ACC112 (cell line): ENCODE measurements at regions not wholly inside any gene's neighbourhood (a gene's known extent, or its start where the extent isn't known, plus 50 kb on each side); places are given as distances from the start of the nearest gene placed in this dataset.

ENCODE experiments used
- H2AFZ ChIP-seq: fragments of 200-600 bp; sonication (generic); one replicate; pipeline ENCODE4 v1.6.0; 2017; ENCODE audit warnings: antibody characterized with exemption, low read length; ENCODE audit not compliant: unreplicated experiment
- H3K27ac ChIP-seq: fragments of 200-600 bp; sonication (generic); 2 replicates; pipeline ENCODE4 v1.5.1; 2014; ENCODE audit warnings: low read depth, mild to moderate bottlenecking, antibody characterized with exemption, low read length, moderate library complexity
- H3K27me3 ChIP-seq: fragments of 200-600 bp; sonication (generic); 2 replicates; pipeline ENCODE4 v1.6.1; 2014; ENCODE audit warnings: mild to moderate bottlenecking, antibody characterized with exemption, low read length, moderate library complexity, mixed read lengths; ENCODE audit not compliant: insufficient read depth
- H3K36me3 ChIP-seq: fragments of 200-600 bp; sonication (generic); 2 replicates; pipeline ENCODE4 v1.6.1; 2016; ENCODE audit warnings: mild to moderate bottlenecking, antibody characterized with exemption, low read length, moderate library complexity, mixed read lengths; ENCODE audit not compliant: insufficient read depth
- H3K4me1 ChIP-seq: fragments of 200-600 bp; sonication (generic); one replicate; pipeline ENCODE4 v1.6.1; 2016; ENCODE audit warnings: low read length, mixed read lengths; ENCODE audit not compliant: insufficient read depth, unreplicated experiment, control insufficient read depth
- H3K4me3 ChIP-seq: fragments of 200-600 bp; sonication (generic); 2 replicates; pipeline ENCODE4 v1.5.1; 2014; ENCODE audit warnings: mild to moderate bottlenecking, low read depth, low read length
- H3K79me2 ChIP-seq: fragments of 200-600 bp; sonication (generic); one replicate; pipeline ENCODE4 v1.6.0; 2016; ENCODE audit warnings: low read length; ENCODE audit not compliant: control insufficient read depth, unreplicated experiment, insufficient read depth

DNA sequence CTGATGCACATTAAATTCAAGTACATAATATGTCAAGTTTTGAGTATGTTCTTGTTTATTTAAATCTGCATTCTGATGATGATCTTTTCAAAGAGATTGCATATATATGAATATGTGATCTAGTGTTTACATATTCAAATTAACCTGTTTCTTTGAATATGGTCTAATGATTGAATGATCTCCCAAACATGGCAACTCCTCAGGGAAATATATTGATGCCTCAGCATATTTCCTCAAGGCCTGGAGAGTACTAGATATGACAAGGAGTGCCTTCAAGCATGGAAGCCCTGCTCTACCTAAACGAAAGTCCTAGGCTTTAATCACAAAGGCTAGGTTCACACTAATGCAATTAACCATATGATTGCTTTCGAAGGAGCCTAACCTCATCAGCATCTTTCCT lies 532.8 kb downstream of the ZIC1 start:
- no peaks in the 10 kb centered on the region for H3K27me3 ChIP-seq
- no peak overlapping the region for H3K4me3 ChIP-seq
- H3K79me2 ChIP-seq, result no peaks in the 10 kb centered on the region
- peak overlapping the region; percentile 99; the same call in 1 of the 2 replicates for H3K27ac ChIP-seq
- H3K4me1 ChIP-seq, result peaks cover 37% of the 10 kb centered on the region
- no peak overlapping the region for H2AFZ ChIP-seq
- H3K36me3 ChIP-seq, result no peaks in the 10 kb centered on the region

DNA sequence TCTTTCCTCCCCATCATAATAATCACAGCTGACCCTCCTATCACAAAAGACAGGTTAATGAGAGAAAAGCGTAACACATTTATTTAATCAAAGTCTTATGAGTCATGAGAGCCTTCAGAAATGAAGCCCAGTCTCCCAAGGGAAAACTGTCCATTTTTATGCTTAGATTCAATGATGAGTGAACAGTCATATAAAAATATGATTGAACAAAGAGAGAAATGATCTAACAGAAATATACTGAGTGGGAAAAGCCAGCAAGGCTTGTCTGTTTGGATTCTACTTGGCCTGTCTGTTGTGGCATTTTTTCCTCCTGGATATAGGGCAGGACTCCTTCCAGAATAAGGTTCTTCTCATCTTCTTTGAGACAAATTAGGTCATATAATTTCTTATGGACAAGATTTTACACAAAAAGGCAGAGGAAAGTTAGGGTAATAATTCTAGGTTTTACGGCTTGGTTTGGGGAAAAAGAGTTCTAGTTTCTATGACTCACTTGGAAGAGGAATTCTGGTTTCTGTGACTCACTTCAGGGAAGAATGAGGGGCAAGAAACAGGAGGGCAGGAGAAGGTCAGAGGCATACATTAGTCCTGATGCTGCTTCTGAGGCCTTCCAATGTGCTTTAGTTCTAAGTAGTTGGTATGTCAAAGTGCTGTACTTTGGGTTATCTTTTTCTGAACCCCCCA lies 534.2 kb downstream of the ZIC1 start:
- Histone ChIP-seq H3K4me1 (peaks cover 38% of the 10 kb centered on the region), H3K27ac (peak overlapping the region; percentile 99), H3K4me3 (peak overlapping the region; percentile 63; the same call in 1 of the 2 replicates), H2AFZ (peak overlapping the region; percentile 82), H3K27me3 (no peaks in the 10 kb centered on the region), H3K79me2 (no peaks in the 10 kb centered on the region), H3K36me3 (no peaks in the 10 kb centered on the region)

DNA sequence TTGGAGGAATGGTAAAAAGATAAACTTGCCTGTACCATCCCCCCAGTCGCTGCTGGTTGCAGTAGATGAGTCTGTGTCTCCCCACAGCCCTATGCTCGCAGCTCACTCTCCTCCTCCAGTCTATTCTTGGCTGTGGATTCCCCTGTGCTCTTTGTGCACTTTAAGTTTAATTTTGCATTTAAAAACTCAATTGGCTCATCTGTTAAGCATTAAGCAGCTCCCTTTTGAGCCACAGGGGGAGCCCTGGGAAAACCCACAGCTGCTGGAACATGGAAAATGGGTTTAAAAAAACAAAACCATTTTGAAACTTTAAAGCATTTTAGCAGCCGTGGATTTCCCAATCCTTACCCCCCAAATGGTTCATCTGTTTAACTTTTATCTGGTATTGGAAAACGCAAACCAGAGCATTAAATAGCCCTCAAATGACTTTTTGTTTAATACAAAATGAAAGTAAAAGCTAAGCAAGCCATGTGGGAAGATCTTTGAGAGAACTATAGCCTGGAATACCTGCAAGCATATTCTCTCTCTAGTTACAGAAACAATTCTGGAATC lies 536.9 kb downstream of the ZIC1 start:
- H2AFZ ChIP-seq, result peak overlapping the region; percentile 94
- H3K79me2 ChIP-seq, result no peaks in the 10 kb centered on the region
- H3K27me3 ChIP-seq, result no peaks in the 10 kb centered on the region
- H3K27ac ChIP-seq, result peak overlapping the region; percentile 75
- peaks cover 38% of the 10 kb centered on the region for H3K4me1 ChIP-seq
- peak overlapping the region; percentile 68 for H3K4me3 ChIP-seq
- no peaks in the 10 kb centered on the region for H3K36me3 ChIP-seq

DNA sequence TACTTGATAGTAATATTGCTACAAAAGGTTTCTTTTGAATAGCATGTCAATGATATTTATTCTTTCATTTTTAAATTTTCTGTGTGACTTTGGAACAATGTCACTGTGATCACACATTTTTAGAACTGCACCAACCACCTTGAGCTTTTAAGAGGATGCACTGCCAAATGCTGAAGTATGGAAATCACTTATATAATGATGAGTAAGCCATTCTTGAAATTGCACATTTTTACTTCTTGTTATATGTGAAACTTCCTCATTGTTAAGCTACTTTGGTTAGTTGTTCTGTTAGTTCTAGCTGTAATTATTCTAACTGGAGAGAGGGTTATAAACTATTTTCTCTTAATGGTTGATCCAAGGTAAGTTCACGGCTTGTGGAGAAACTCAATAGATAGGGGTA lies 547.5 kb downstream of the ZIC1 start:
- Histone ChIP-seq H3K4me3 (no peak overlapping the region), H3K79me2 (no peaks in the 10 kb centered on the region), H3K27me3 (no peaks in the 10 kb centered on the region), H3K36me3 (no peaks in the 10 kb centered on the region), H2AFZ (no peak overlapping the region), H3K4me1 (no peaks in the 10 kb centered on the region), H3K27ac (no peak overlapping the region)

DNA sequence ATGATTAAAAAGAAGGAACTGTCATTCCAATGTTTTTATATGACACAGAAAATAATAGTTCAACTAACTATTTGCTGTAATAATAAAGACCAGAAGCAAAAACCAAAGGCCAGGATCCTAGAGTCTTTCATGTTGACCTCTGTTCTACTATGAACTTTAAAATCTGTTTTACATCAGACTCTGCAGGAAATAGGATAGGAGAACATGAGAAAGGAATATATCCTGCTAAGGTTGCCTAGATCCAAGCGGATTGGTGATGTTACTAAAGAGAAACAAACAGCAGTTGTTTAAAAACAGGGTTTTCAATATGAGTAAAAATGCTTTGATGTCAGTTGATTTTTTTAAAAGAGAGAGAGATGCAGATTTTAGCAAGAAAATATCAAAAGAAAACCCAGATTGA lies 549.6 kb downstream of the ZIC1 start:
- no peak overlapping the region for H2AFZ ChIP-seq
- no peaks in the 10 kb centered on the region for H3K27me3 ChIP-seq
- H3K4me3 ChIP-seq, result no peak overlapping the region
- no peaks in the 10 kb centered on the region for H3K79me2 ChIP-seq
- no peaks in the 10 kb centered on the region for H3K36me3 ChIP-seq
- no peaks in the 10 kb centered on the region for H3K4me1 ChIP-seq
- H3K27ac ChIP-seq, result no peak overlapping the region

DNA sequence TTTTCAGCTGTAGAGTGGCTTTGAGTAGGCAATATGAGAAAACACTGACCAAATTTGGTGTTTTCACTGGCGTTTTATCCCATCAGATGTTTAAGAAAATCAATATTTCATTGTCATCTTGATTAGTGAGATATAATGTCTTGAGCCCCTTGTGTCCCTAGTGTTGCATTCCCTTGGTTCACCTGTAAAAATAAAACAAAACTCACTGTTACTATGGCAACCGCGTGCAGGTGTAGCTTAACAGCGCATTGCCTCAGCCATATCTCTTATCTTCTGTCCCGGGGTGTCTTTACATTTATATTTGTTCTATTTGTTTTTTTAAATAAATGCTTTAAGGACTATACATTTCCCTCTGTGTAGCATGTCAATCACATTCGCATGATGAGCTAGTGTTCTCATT lies 551.6 kb downstream of the ZIC1 start:
- no peak overlapping the region for H2AFZ ChIP-seq
- no peaks in the 10 kb centered on the region for H3K27me3 ChIP-seq
- no peak overlapping the region for H3K4me3 ChIP-seq
- H3K27ac ChIP-seq, result no peak overlapping the region
- H3K4me1 ChIP-seq, result no peaks in the 10 kb centered on the region
- no peaks in the 10 kb centered on the region for H3K79me2 ChIP-seq
- no peaks in the 10 kb centered on the region for H3K36me3 ChIP-seq

DNA sequence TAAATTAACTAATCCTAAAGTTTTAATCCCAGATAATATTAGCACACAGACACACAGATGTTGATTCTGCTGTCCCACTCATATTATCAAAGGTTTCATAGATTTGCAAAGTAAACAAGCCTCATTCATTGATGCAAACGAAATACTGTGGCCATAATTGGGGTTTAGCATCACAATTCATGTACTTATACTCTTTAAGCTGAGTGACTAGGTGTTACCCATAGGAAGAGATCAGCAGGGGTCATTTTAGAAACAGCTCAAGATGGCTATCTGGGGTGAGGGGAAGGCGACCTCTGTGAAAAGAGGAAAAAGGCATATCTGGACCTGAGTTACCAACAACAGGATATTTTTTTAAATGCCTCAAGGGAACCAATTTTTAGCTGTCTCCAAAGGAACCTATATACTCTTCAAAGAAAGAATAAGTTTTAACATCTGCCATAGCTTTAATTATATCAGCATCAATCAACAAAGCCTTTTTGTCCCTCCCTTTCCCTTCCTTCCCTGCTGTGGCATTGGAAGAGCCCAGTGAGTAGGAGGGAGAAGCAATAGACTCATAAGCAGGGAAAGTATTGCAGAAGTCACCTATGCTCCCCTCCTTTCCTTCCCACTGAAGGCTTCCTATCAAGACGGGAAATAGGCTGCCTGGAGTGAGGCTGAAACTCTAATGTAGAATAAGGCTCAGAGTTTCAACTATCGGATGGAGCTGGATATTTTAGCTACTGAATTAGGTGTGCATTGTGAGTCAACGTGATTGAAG lies 553.4 kb downstream of the ZIC1 start:
- no peaks in the 10 kb centered on the region for H3K27me3 ChIP-seq
- H3K36me3 ChIP-seq, result no peaks in the 10 kb centered on the region
- no peaks in the 10 kb centered on the region for H3K79me2 ChIP-seq
- H3K4me3 ChIP-seq, result no peak overlapping the region
- H2AFZ ChIP-seq, result no peak overlapping the region
- H3K27ac ChIP-seq, result no peak overlapping the region
- no peaks in the 10 kb centered on the region for H3K4me1 ChIP-seq

DNA sequence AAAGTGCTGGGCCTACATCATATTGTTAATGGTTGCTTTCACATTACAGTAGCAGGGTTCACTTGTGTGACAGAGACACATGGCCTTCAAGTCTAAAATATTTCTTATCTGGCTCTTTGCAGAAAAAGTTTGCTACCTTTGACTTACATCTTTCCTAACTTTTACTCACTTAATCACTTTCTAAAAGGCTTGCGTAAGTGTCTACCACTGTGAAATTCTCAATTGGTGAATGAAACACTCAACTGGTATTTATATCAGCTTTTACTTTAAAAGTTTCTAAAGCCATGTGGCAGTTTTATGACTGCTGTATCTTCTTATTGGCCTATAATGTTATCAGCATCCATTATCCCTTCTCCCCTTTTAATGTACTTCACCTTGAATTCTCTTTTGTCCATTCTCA lies 554.5 kb downstream of the ZIC1 start:
- Histone ChIP-seq H3K4me1 (no peaks in the 10 kb centered on the region), H3K27ac (no peak overlapping the region), H2AFZ (no peak overlapping the region), H3K27me3 (no peaks in the 10 kb centered on the region), H3K36me3 (no peaks in the 10 kb centered on the region), H3K4me3 (no peak overlapping the region), H3K79me2 (no peaks in the 10 kb centered on the region)

DNA sequence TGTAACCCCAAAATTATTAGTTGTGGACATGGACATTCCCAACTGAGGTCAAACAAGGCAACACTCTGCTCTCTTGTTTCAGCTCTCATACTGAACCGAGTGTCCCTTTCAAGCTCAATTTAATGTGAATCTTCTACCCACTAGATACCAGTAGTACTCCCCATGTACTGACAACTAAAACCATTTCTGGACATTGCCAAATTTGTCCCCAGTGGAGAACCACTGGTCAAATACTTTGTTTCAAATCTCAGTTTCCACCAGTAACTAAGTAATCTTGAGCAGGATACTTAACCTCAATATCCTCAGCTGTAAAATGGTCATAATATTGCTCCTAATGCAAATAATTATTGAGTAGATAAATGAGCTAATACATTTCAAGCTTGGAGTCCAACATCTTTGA lies 566.0 kb downstream of the ZIC1 start:
- H3K27me3 ChIP-seq, result no peaks in the 10 kb centered on the region
- no peak overlapping the region for H3K27ac ChIP-seq
- no peaks in the 10 kb centered on the region for H3K79me2 ChIP-seq
- H2AFZ ChIP-seq, result no peak overlapping the region
- no peak overlapping the region for H3K4me3 ChIP-seq
- H3K36me3 ChIP-seq, result no peaks in the 10 kb centered on the region
- no peaks in the 10 kb centered on the region for H3K4me1 ChIP-seq

DNA sequence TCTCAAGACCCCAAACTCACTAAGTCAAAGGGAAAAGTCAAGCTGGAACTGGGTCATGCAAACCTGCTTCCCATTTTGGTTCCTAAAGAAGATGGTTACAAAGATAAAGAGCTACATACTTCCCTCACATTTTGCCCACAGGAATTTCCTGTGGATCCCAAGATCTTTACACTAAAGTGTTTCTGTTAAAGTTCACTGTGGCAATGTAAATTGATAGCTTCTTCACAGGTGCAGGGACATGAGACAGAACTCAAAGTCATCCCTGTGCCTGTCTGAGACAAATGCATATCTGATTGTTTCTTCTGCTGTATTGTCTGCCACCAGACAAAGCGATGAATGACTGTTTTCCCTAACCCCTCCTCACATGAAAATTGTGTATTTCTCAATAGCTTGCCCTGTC lies 567.8 kb downstream of the ZIC1 start:
- Histone ChIP-seq H3K79me2 (no peaks in the 10 kb centered on the region), H3K4me1 (no peaks in the 10 kb centered on the region), H3K27ac (no peak overlapping the region), H3K36me3 (no peaks in the 10 kb centered on the region), H3K27me3 (no peaks in the 10 kb centered on the region), H2AFZ (no peak overlapping the region), H3K4me3 (no peak overlapping the region)

DNA sequence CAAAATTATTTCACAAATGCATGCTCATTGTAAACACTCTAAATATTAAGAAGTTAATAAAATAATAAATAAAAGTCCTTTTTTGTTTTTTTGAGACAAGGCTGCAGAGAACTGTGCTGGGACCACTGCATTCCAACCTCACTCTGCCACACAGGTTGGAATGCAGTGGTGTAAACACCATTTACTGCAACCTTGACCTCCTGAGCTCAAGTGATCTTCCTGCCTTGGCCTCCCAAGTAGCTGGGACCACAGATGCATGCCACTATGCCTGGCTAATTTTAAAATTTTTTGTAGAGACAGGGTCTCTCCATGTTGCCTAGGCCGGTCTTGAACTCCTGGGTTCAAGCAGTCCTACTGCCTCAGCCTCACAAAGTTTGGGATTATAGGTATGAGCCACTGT lies 578.4 kb downstream of the ZIC1 start:
- Histone ChIP-seq H3K4me3 (no peak overlapping the region), H3K27me3 (no peaks in the 10 kb centered on the region), H3K27ac (no peak overlapping the region), H3K4me1 (no peaks in the 10 kb centered on the region), H2AFZ (no peak overlapping the region), H3K79me2 (no peaks in the 10 kb centered on the region), H3K36me3 (no peaks in the 10 kb centered on the region)
